Adrenal gland (tissue), 5 donors: ENCODE measurements at regions not wholly inside any gene's neighbourhood (a gene's known extent, or its start where the extent isn't known, plus 50 kb on each side); places are given as distances from the start of the nearest gene placed in this dataset.

Experiments
- POLR2A ChIP-seq, 2 donors: fragments of 450-650 bp; IDR thresholded peaks; one replicate each; pipeline ENCODE4 v1.6.1; 2017; ENCODE audit warnings: antibody characterized with exemption in 2 of 2, mild to moderate bottlenecking in 2 of 2, moderate library complexity in 1 of 2
- TF ChIP-seq, protein P1 (sequence below), 6 experiments: fragments of 450-650 bp in 4 of 6; fragments of 200-600 bp in 2 of 6; sonication (generic) in 1 of 6; IDR thresholded peaks; 1 replicate in 5 of 6; 2 replicates in 1 of 6; pipeline versions ENCODE4 v1.5.1 to v1.8.0; 2016 to 2021; ENCODE audit warnings: antibody characterized with exemption in 6 of 6, mild to moderate bottlenecking in 2 of 6, moderate library complexity in 1 of 6
- donor health status: DM: no; HTN: no; CAD: no.

DNA sequence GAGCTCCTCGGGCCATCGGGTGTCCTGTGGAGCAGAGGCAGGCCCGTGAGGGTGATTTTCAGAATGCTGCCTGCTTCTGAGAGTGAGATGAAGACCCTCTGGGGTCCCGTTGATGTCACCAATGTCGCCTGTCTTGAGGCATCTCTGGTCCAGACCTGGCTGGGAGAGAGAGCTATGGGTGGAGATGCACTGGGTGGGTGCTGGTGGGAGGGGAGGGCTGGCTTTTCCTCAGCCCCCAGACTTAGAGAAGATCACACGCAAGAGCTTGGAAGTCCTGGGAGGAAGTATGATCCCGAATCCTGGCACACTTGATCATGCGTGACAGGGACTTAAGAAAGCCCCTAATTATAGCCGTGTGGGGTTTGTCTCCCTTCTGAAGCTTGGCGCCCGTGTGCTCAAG lies 103.2 kb upstream of the CD93 start:
- TF ChIP-seq, protein P1, sequence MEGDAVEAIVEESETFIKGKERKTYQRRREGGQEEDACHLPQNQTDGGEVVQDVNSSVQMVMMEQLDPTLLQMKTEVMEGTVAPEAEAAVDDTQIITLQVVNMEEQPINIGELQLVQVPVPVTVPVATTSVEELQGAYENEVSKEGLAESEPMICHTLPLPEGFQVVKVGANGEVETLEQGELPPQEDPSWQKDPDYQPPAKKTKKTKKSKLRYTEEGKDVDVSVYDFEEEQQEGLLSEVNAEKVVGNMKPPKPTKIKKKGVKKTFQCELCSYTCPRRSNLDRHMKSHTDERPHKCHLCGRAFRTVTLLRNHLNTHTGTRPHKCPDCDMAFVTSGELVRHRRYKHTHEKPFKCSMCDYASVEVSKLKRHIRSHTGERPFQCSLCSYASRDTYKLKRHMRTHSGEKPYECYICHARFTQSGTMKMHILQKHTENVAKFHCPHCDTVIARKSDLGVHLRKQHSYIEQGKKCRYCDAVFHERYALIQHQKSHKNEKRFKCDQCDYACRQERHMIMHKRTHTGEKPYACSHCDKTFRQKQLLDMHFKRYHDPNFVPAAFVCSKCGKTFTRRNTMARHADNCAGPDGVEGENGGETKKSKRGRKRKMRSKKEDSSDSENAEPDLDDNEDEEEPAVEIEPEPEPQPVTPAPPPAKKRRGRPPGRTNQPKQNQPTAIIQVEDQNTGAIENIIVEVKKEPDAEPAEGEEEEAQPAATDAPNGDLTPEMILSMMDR (IDR thresholded peaks at IDR 0.05) = no peak
- no peak for TF ChIP-seq POLR2A (IDR thresholded peaks at IDR 0.05)
